Prostate gland (tissue), 2 donors: ENCODE measurements at regions not wholly inside any gene's neighbourhood (a gene's known extent, or its start where the extent isn't known, plus 50 kb on each side); places are given as distances from the start of the nearest gene placed in this dataset.
"Not testable (repeated sequence)": the region's sequence is repeated elsewhere in the genome, so short reads cannot be mapped to it uniquely, and the experiment has no call there.

Experiments used
- DNase-seq: peaks from one replicate; pipeline ENCODE4 v3.0.0-alpha.2; 2019; ENCODE audit warnings: low spot score
- H3K27ac ChIP-seq, 2 donors: fragments of 200-600 bp; sonication (generic); 2 replicates each; pipeline ENCODE4 v1.5.1; 2017 to 2019
- H3K27me3 ChIP-seq: fragments of 200-600 bp; sonication (generic); replicated peaks from 2 replicates; pipeline ENCODE4 v1.5.1; 2019; ENCODE audit not compliant: insufficient read depth
- H3K36me3 ChIP-seq, 2 donors: fragments of 200-600 bp; sonication (generic); 1 replicate in 1 of 2; 2 replicates in 1 of 2; pipeline versions ENCODE4 v1.5.1 to v1.8.1; 2017 to 2019
- H3K4me1 ChIP-seq: fragments of 200-600 bp; sonication (generic); replicated peaks from 2 replicates; pipeline ENCODE4 v1.5.1; 2019
- H3K4me3 ChIP-seq, 2 donors: fragments of 200-600 bp; sonication (generic); 2 replicates each; pipeline ENCODE4 v1.5.1; 2017 to 2019
- H3K9me3 ChIP-seq: fragments of 200-600 bp; sonication (generic); 2 replicates; pipeline ENCODE4 v1.5.1; 2017
- CTCF ChIP-seq, 4 experiments: fragments of 200-600 bp in 2 of 4; fragments of 450-650 bp in 2 of 4; sonication (generic) in 2 of 4; IDR thresholded peaks; 1 replicate in 3 of 4; 2 replicates in 1 of 4; pipeline ENCODE4 v1.5.1; 2016 to 2019; ENCODE audit warnings: antibody characterized with exemption in 4 of 4, mild to moderate bottlenecking in 2 of 4, moderate library complexity in 2 of 4
- POLR2A ChIP-seq: fragments of 450-650 bp; IDR thresholded peaks from one replicate; pipeline ENCODE4 v1.6.1; 2016; ENCODE audit warnings: antibody characterized with exemption, mild to moderate bottlenecking
- POLR2AphosphoS5 ChIP-seq: sonication (generic); formaldehyde crosslinking; IDR thresholded peaks from one replicate; pipeline ENCODE4 v1.6.1; 2017; ENCODE audit warnings: antibody characterized with exemption
- WGBS: methylation state at CpG from one replicate; pipeline ENCODE4 v1.1.5; 2018; 5-methylcytosine and 5-hydroxymethylcytosine counted together
- intact Hi-C: fragments of 100-400 bp; cut with DNase I; formaldehyde crosslinking; loops from one replicate; pipeline ENCODE4 v1.14.2; 2022

DNA sequence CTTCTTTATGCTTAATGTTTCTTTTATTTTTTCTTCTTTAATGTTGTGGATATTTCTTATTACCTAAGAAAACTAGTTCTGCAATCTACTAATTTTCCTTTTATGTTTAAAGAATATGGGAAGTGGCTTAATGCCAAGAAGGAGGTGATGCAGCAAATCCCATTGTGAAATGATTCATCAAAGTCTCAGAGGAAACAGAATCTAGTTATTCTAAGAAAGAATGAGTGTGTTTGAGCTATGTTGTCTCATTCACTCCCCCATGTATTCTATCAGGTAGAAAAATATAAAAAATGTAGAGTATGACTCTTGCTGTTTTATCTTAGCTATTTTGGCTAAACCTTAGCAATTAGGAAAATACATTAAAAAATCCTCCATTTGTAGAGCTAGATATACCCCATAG lies 659.9 kb upstream of the RGS18 start:
- Histone ChIP-seq H3K9me3 (no peaks in the 10 kb centered on the region), H3K4me1 (no peaks in the 10 kb centered on the region), H3K4me3 (no peak overlapping the region), H3K27me3 (no peaks in the 10 kb centered on the region), H3K27ac (no peak overlapping the region), H3K36me3 (no peaks in the 10 kb centered on the region)
- no peak for TF ChIP-seq POLR2AphosphoS5
- TF ChIP-seq POLR2A: no peak
- no peak for TF ChIP-seq CTCF (IDR thresholded peaks at IDR 0.05)
- intact Hi-C loops: no loop called here
- DNase-seq: no peak

DNA sequence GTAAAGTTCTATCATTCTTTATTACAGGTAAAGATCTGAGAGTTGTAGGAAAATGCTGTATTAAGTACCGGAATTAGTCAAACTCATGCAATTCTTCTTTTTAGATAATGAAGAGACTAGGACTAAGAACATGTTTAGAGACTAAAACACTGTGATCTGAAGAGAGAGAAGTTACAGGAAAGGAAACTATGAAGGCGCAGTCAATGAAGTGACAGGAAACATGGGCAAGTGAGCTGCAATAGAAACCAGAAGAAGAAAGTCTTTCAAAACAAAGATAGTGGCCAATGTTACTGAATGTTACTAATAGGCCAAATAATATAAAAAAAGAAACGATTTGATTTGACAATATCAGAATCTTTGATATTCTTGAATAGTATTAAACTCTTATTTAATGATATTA lies 659.4 kb upstream of the RGS18 start:
- DNase-seq: no peak
- Histone ChIP-seq H3K27ac (no peak overlapping the region), H3K4me1 (no peaks in the 10 kb centered on the region), H3K27me3 (no peaks in the 10 kb centered on the region), H3K36me3 (no peaks in the 10 kb centered on the region), H3K9me3 (no peaks in the 10 kb centered on the region), H3K4me3 (no peak overlapping the region)
- WGBS: 86% methylated on average over 3 of the region's 3 CpGs
- intact Hi-C loops: no loop called here
- TF ChIP-seq CTCF (IDR thresholded peaks at IDR 0.05) (no peak), POLR2AphosphoS5 (no peak), POLR2A (no peak)

- Histone ChIP-seq H3K27me3 (no peaks in the 10 kb centered on the region), H3K9me3 (no peaks in the 10 kb centered on the region), H3K4me3 (no peak overlapping the region), H3K36me3 (no peaks in the 10 kb centered on the region), H3K4me1 (no peaks in the 10 kb centered on the region), H3K27ac (no peak overlapping the region)
- intact Hi-C loops: no loop called here
- DNase-seq: no peak
- TF ChIP-seq CTCF (IDR thresholded peaks at IDR 0.05) (no peak), POLR2AphosphoS5 (no peak), POLR2A (no peak)
These were observed 653.3 kb upstream of the RGS18 start for GRCh38 chr1:191504999-191505398.

GRCh38 chr1:191508239-191508638 lies 650.0 kb upstream of the RGS18 start:
- DNase-seq: no peak
- Histone ChIP-seq H3K4me1 (no peaks in the 10 kb centered on the region), H3K27me3 (no peaks in the 10 kb centered on the region), H3K36me3 (no peaks in the 10 kb centered on the region), H3K9me3 (no peaks in the 10 kb centered on the region), H3K4me3 (no peak overlapping the region), H3K27ac (no peak overlapping the region)
- TF ChIP-seq CTCF (IDR thresholded peaks at IDR 0.05): no peak
- no peak for TF ChIP-seq POLR2AphosphoS5
- TF ChIP-seq POLR2A: no peak
- intact Hi-C loops: no loop called here
- WGBS: 58% methylated on average over 2 of the region's 2 CpGs

DNA sequence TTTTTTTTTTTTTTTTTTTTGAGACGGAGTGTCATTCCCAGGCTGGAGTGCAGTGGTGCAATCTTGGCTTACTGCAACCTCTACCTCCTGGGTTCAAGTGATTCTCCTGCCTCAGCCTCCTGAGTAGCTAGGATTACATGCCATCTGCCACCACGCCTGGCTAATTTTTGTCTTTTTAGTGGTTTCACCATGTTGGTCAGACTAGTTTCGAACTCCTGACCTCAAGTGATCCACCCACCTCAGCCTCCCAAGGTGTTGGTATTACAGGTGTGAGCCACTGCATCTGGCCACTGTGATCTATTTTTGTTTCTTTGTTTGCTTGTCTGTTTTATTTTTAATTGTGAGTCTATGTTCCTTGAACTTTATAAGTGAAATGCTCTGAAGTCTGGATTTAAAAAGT lies 646.8 kb upstream of the RGS18 start:
- H3K4me1 ChIP-seq, intact Hi-C loops: not testable (repeated sequence)
- WGBS: 94% methylated on average over 3 of the region's 3 CpGs

DNA sequence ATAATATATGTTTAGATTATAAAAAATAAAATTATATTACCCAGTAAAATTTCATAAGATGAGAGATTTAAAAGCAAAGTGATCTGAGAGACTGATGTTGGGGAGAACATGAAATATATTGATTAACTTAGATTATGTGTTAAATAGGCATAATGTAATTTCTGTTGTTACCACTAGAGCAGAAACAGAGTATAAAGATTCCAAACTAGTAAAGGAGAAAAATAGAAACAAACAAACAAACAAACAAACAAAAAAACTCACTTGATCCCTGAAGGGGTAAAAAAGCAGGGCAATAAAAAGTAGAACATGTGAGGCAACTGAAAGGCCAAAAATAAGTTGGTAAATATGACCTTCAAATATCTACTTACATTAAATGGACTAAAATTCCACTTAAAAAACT lies 640.4 kb upstream of the RGS18 start:
- intact Hi-C loops: no loop called here
- DNase-seq: no peak
- Histone ChIP-seq H3K4me1 (no peaks in the 10 kb centered on the region), H3K27me3 (no peaks in the 10 kb centered on the region), H3K36me3 (no peaks in the 10 kb centered on the region), H3K9me3 (no peaks in the 10 kb centered on the region), H3K4me3 (no peak overlapping the region), H3K27ac (no peak overlapping the region)
- no peak for TF ChIP-seq CTCF (IDR thresholded peaks at IDR 0.05)
- TF ChIP-seq POLR2AphosphoS5: no peak
- no peak for TF ChIP-seq POLR2A

More for the DNA sequence above, 646.8 kb upstream of the RGS18 start:
- H3K36me3 ChIP-seq, H3K27me3 ChIP-seq, H3K4me3 ChIP-seq, H3K9me3 ChIP-seq, DNase-seq, H3K27ac ChIP-seq: not testable (repeated sequence)
